ENCODE measurements at regions not wholly inside any gene's neighbourhood (a gene's known extent, or its start where the extent isn't known, plus 50 kb on each side); places are given as distances from the start of the nearest gene placed in this dataset.

GRCh38 chr5:168211936-168212335 is 79.5 kb upstream of the WWC1 start:
- TF ChIP-seq CTCF (IDR thresholded peaks at IDR 0.05) (no peak), POLR2A (IDR thresholded peaks at IDR 0.05) (no peak)
